ENCODE measurements at regions not wholly inside any gene's neighbourhood (a gene's known extent, or its start where the extent isn't known, plus 50 kb on each side); places are given as distances from the start of the nearest gene placed in this dataset.

GRCh38 chr4:152149745-152150144 lies 386.1 kb downstream of the FBXW7 start:
- TF ChIP-seq CTCF (IDR thresholded peaks at IDR 0.05) (no peak), EZH2phosphoT487 (IDR thresholded peaks at IDR 0.05) (no peak)
